HCT116 (cell line): ENCODE measurements at regions not wholly inside any gene's neighbourhood (a gene's known extent, or its start where the extent isn't known, plus 50 kb on each side); places are given as distances from the start of the nearest gene placed in this dataset.

ENCODE experiments used
- EZH2 ChIP-seq: fragments of 200-600 bp; sonication (generic); IDR thresholded peaks from 2 replicates; pipeline ENCODE4 v1.6.1; 2017; ENCODE audit warnings: antibody characterized with exemption, mixed run types
- FOSL1 ChIP-seq: IDR thresholded peaks from 2 replicates; pipeline ENCODE4 v1.6.1; 2012; ENCODE audit warnings: low read depth
- POLR2A ChIP-seq: IDR thresholded peaks from 2 replicates; pipeline ENCODE4 v1.7.0; 2011; ENCODE audit warnings: borderline replicate concordance; ENCODE audit not compliant: insufficient read depth, insufficient read length; ENCODE audit errors: extremely low read depth
- SP1 ChIP-seq: IDR thresholded peaks from 2 replicates; pipeline ENCODE4 v1.6.1; 2012; ENCODE audit warnings: low read depth
- TF ChIP-seq, protein P1 (sequence below), 3 experiments: fragments of 200-600 bp in 1 of 3; sonication (generic) in 1 of 3; IDR thresholded peaks in 2 of 3; conservative IDR thresholded peaks in 1 of 3; 2 replicates each; pipeline ENCODE4 v1.5.1; 2012 to 2017; ENCODE audit warnings: low read depth in 2 of 3, low read length in 2 of 3, antibody characterized with exemption in 1 of 3, borderline replicate concordance in 1 of 3, control low read depth in 1 of 3, mild to moderate bottlenecking in 1 of 3, mixed read lengths in 1 of 3, mixed run types in 1 of 3, moderate library complexity in 1 of 3; ENCODE audit not compliant: insufficient read depth in 1 of 3
- TF ChIP-seq, protein P2 (sequence below): IDR thresholded peaks from 2 replicates; pipeline ENCODE4 v1.6.1; 2012

DNA sequence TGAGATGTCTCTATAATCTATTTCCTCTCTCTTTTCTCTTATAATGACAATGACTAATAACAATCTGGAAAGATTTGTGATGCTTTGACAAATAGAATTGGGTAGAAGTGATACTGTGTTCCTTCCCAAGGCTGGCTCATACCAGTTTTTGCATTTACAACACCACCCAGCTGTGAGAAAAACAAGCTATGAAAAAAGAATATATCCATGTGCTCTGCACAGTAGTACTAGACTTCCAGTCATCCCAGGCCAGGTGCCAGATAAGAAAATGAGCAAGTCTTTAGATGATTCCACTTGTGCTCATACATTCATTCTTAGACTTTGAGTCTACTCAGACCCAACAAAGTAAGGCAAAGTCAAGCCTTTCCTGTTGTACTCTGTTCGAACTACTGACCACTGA, 350.2 kb upstream of the POU1F1 start:
- TF ChIP-seq, protein P1, sequence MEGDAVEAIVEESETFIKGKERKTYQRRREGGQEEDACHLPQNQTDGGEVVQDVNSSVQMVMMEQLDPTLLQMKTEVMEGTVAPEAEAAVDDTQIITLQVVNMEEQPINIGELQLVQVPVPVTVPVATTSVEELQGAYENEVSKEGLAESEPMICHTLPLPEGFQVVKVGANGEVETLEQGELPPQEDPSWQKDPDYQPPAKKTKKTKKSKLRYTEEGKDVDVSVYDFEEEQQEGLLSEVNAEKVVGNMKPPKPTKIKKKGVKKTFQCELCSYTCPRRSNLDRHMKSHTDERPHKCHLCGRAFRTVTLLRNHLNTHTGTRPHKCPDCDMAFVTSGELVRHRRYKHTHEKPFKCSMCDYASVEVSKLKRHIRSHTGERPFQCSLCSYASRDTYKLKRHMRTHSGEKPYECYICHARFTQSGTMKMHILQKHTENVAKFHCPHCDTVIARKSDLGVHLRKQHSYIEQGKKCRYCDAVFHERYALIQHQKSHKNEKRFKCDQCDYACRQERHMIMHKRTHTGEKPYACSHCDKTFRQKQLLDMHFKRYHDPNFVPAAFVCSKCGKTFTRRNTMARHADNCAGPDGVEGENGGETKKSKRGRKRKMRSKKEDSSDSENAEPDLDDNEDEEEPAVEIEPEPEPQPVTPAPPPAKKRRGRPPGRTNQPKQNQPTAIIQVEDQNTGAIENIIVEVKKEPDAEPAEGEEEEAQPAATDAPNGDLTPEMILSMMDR (IDR thresholded peaks at IDR 0.05 in 2 of 3, conservative IDR thresholded peaks at IDR 0.05 in 1 of 3; ENCODE audit: borderline replicate concordance in 1 of 3, insufficient read depth in 1 of 3, low read depth in 2 of 3, low read length in 2 of 3), result no peak
- TF ChIP-seq POLR2A (no peak), SP1 (no peak), EZH2 (no peak), FOSL1 (no peak)
- TF ChIP-seq, protein P2, sequence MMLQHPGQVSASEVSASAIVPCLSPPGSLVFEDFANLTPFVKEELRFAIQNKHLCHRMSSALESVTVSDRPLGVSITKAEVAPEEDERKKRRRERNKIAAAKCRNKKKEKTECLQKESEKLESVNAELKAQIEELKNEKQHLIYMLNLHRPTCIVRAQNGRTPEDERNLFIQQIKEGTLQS, result no peak
